ENCODE measurements at regions not wholly inside any gene's neighbourhood (a gene's known extent, or its start where the extent isn't known, plus 50 kb on each side); places are given as distances from the start of the nearest gene placed in this dataset.

DNA sequence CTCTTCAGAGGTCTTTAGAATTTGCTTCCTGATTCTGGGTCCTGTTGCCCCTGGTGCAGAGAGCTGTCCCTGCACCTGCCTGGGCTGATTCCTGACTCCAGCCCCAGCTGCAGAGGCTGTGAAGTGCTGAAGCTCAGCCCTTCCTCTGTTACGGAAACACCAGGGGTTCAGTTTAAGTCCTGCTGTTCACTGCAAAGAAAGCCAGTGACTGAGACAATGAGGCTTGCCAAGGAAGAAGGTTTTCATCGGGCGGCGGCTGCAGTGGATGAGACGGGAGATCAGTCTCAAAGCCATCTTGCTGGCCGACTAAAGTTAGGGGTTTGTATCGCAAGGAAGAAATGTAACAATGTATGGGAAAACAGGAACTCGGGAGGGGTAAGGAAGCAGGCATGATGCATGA, 142.4 kb upstream of the ZNF236 start:
- Histone ChIP-seq H3K9ac (replicated peaks in 1 of 4; ENCODE audit: extremely low read depth in 1 of 4, low read depth in 3 of 4, low read length in 3 of 4) (no peak overlapping the region), H2BK12ac (ENCODE audit: low read depth, low read length) (no peak overlapping the region), H2AFZ (ENCODE audit: low read length) (no peak overlapping the region), H2BK120ac (replicated peaks; ENCODE audit: low read depth, low read length) (no peak overlapping the region), H3K18ac (ENCODE audit: extremely low read depth, low read length) (no peak overlapping the region; the same call in 1 of the 2 replicates), H3K56ac (replicated peaks; ENCODE audit: insufficient read length, low read depth, low read length) (no peak overlapping the region), H2BK5ac (ENCODE audit: low read depth, low read length) (no peak overlapping the region), H2BK20ac (ENCODE audit: low read length) (no peak overlapping the region), H3K4me1 (replicated peaks in 1 of 4; ENCODE audit: control insufficient read depth in 3 of 4, insufficient read depth in 4 of 4, low read length in 3 of 4) (peaks cover 0 to 5% (median 0%) of the 10 kb centered on the region in 4 experiments; a peak in 3 of 7 replicates), H3K4me3 (ENCODE audit: extremely low read depth in 1 of 4, insufficient read depth in 2 of 4, low read depth in 3 of 4, low read length in 4 of 4) (no peak overlapping the region), H4K91ac (replicated peaks; ENCODE audit: insufficient read length, low read length) (no peak overlapping the region), H4K20me1 (replicated peaks in 1 of 2; ENCODE audit: control insufficient read depth in 1 of 2, insufficient read depth in 2 of 2, low read length in 2 of 2) (no peaks in the 10 kb centered on the region), H4K8ac (ENCODE audit: extremely low read depth, insufficient read depth, low read length) (no peak overlapping the region), H3K27ac (ENCODE audit: low read depth, low read length) (no peak overlapping the region), H3K4me2 (ENCODE audit: insufficient read depth in 1 of 2, low read depth in 2 of 2, low read length in 2 of 2) (no peak overlapping the region), H3K4ac (replicated peaks; ENCODE audit: insufficient read length, low read depth, low read length) (no peak overlapping the region), H3K23me2 (ENCODE audit: low read depth, low read length) (no peaks in the 10 kb centered on the region), H3K79me2 (ENCODE audit: control insufficient read depth in 1 of 2, insufficient read depth in 2 of 2, low read length in 2 of 2) (no peaks in the 10 kb centered on the region), H3K14ac (ENCODE audit: insufficient read length) (no peak overlapping the region), H3K23ac (ENCODE audit: insufficient read length) (no peak overlapping the region), H3K9me3 (ENCODE audit: insufficient read depth in 2 of 2, low read depth in 1 of 2, low read length in 1 of 2) (peaks cover 0 to 5% of the 10 kb centered on the region in 2 experiments; a peak in 1 of 4 replicates), H4K5ac (ENCODE audit: insufficient read length, low read depth, low read length) (no peak overlapping the region), H3K27me3 (replicated peaks in 1 of 4; ENCODE audit: control insufficient read depth in 3 of 4, extremely low read depth in 1 of 4, insufficient read depth in 3 of 4, low read length in 3 of 4) (no peaks in the 10 kb centered on the region), H2BK15ac (ENCODE audit: low read length) (no peak overlapping the region), H3K36me3 (ENCODE audit: control insufficient read depth in 2 of 4, insufficient read depth in 4 of 4, low read length in 3 of 4) (no peaks in the 10 kb centered on the region), H3K79me1 (ENCODE audit: low read depth, low read length) (no peaks in the 10 kb centered on the region), H2AK5ac (ENCODE audit: low read depth, low read length) (no peak overlapping the region)
- TF ChIP-seq BACH1 (IDR thresholded peaks at IDR 0.05; ENCODE audit: low read length) (no peak), NANOG (IDR thresholded peaks at IDR 0.05; ENCODE audit: insufficient read depth, low read depth, low read length, poor library complexity, severe bottlenecking) (peak; percentile 37)
- POLR2A ChIA-PET (ENCODE audit: partially characterized antibody), result no interaction called here
- CTCF ChIA-PET (ENCODE audit: partially characterized antibody), result interaction anchor here (0.8 to 15.9 kb wide), 12 partner anchors 10 to 281 kb away, joined by 3 to 131 read pairs (median 6); no protein-coding TSS in a partner anchor
- WGBS, 2 experiments (ENCODE audit: extremely low coverage in 1 of 2, insufficient coverage in 1 of 2, insufficient read length in 1 of 2, insufficient replicate concordance in 2 of 2, low coverage in 1 of 2, low lambda C conversion rate in 2 of 2, missing lambda C conversion rate in 1 of 2), result 83% methylated on average over 8 of the region's 8 CpGs; no CpG with 5 or more reads in 1 of the 2 experiments
- FAIRE-seq (no peak), DNase-seq (ENCODE audit: low read depth in 1 of 2, low spot score in 2 of 2) (no peak)

Measured in H1 (cell line).